HepG2 (cell line): ENCODE measurements at regions not wholly inside any gene's neighbourhood (a gene's known extent, or its start where the extent isn't known, plus 50 kb on each side); places are given as distances from the start of the nearest gene placed in this dataset.

ENCODE experiments used
- ATAC-seq: fragments of 200-7000 bp; cut with Tn5 transposase; 3 replicates; pipeline ENCODE4 v1.9.1; 2020; ENCODE audit warnings: mild to moderate bottlenecking, moderate library complexity
- BruUV-seq: library from RNA; stranded (reverse); fragments of 400-500 nt; replicated peaks from 2 replicates; lab custom pipeline; 2021; lab: Mats Ljungman, UMichigan
- CTCF ChIA-PET: fragments of 300-600 bp; formaldehyde crosslinking; extraction: SDS; loops from one replicate; lab custom pipeline; 2021; ENCODE audit warnings: low total read pairs, inconsistent platforms, low intra/inter-chr PET ratio; lab: Yijun Ruan, JAX
- POLR2A ChIA-PET: fragments of 350-600 bp; sonication (Branson Sonifier 250); formaldehyde crosslinking; loops from one replicate; lab custom pipeline; 2020; ENCODE audit warnings: antibody characterized with exemption, inconsistent platforms; lab: Yijun Ruan, JAX
- DNase-seq: peaks from one replicate; pipeline ENCODE4 v3.0.0-alpha.2; 2015; ENCODE audit warnings: low spot score
- FAIRE-seq: peaks from 3 replicates; lab custom pipeline; 2011; peaks lifted over from hg19 to GRCh38; lab: Jason Lieb, UNC
- H2AFZ ChIP-seq: one replicate; pipeline ENCODE4 v1.6.1; 2011; ENCODE audit warnings: low read length, inconsistent platforms
- H3K27ac ChIP-seq: fragments of 300-600 bp; 3 replicates; pipeline ENCODE4 v1.8.0; 2011; ENCODE audit warnings: mixed run types, mild to moderate bottlenecking, mixed read lengths, low read length, inconsistent platforms; ENCODE audit not compliant: insufficient read depth; ENCODE audit errors: extremely low read length
- H3K27me3 ChIP-seq, 2 experiments: fragments of 200-600 bp in 1 of 2; 2 replicates in 1 of 2; 3 replicates in 1 of 2; pipeline versions ENCODE4 v1.6.0 to v1.8.0; 2011; ENCODE audit warnings: low read length in 2 of 2, mild to moderate bottlenecking in 2 of 2, moderate library complexity in 2 of 2, inconsistent platforms in 1 of 2; ENCODE audit not compliant: insufficient read depth in 2 of 2, control insufficient read depth in 1 of 2
- H3K36me3 ChIP-seq, 2 experiments: fragments of 200-600 bp in 1 of 2; replicated peaks in 1 of 2; 2 replicates in 1 of 2; 3 replicates in 1 of 2; pipeline versions ENCODE4 v1.5.1 to v1.8.0; 2011; ENCODE audit warnings: low read length in 2 of 2, inconsistent platforms in 1 of 2; ENCODE audit not compliant: insufficient read depth in 2 of 2, control insufficient read depth in 1 of 2
- H3K4me1 ChIP-seq: 2 replicates; pipeline ENCODE4 v1.5.1; 2012; ENCODE audit warnings: low read length, inconsistent platforms; ENCODE audit not compliant: insufficient read depth
- H3K4me2 ChIP-seq: 2 replicates; pipeline ENCODE4 v1.6.0; 2011; ENCODE audit warnings: low read depth, low read length, inconsistent platforms
- H3K4me3 ChIP-seq, 3 experiments: fragments of 200-600 bp in 1 of 3; sonication (generic), shearing (Covaris generic) in 1 of 3; replicated peaks in 1 of 3; 2 replicates each; pipeline ENCODE4 v1.5.1; 2011 to 2016; ENCODE audit warnings: low read length in 3 of 3, inconsistent platforms in 2 of 3, low read depth in 2 of 3, mild to moderate bottlenecking in 2 of 3, control low read depth in 1 of 3, mixed read lengths in 1 of 3; ENCODE audit not compliant: insufficient read depth in 1 of 3
- H3K79me2 ChIP-seq: one replicate; pipeline ENCODE4 v1.6.1; 2011; ENCODE audit warnings: low read length, inconsistent platforms; ENCODE audit not compliant: insufficient read depth
- H3K9ac ChIP-seq: 2 replicates; pipeline ENCODE4 v1.6.0; 2011; ENCODE audit warnings: mild to moderate bottlenecking, low read depth, low read length, inconsistent platforms; ENCODE audit not compliant: insufficient read depth
- H3K9me3 ChIP-seq: 2 replicates; pipeline ENCODE4 v1.5.1; 2012; ENCODE audit warnings: mild to moderate bottlenecking, low read length
- H4K20me1 ChIP-seq: 2 replicates; pipeline ENCODE4 v1.6.0; 2011; ENCODE audit warnings: inconsistent platforms, mild to moderate bottlenecking, low read length, moderate library complexity; ENCODE audit not compliant: insufficient read depth
- ESRRA ChIP-seq: sonication (generic); formaldehyde crosslinking; IDR thresholded peaks from 2 replicates; pipeline ENCODE4 v1.5.1; 2020; ENCODE audit warnings: mild to moderate bottlenecking, low read depth, missing genetic modification reagents
- NFYC ChIP-seq: IDR thresholded peaks from 2 replicates; pipeline ENCODE4 v1.6.1; 2016; ENCODE audit warnings: missing genetic modification reagents, missing compliant biosample characterization
- RAD51 ChIP-seq: fragments of 450-650 bp; IDR thresholded peaks from 2 replicates; pipeline ENCODE4 v1.6.1; 2016; ENCODE audit warnings: borderline replicate concordance
- RCOR2 ChIP-seq: IDR thresholded peaks from 2 replicates; pipeline ENCODE4 v1.6.1; 2016; ENCODE audit warnings: missing biosample characterization, missing genetic modification reagents
- SRSF9 ChIP-seq: fragments of 200-400 bp; formaldehyde crosslinking; IDR thresholded peaks from 2 replicates; pipeline ENCODE4 v1.6.1; 2018; ENCODE audit warnings: borderline replicate concordance, mild to moderate bottlenecking, low read depth, low read length; ENCODE audit not compliant: insufficient read depth, poor library complexity, severe bottlenecking
- TEAD2 ChIP-seq: sonication (generic); formaldehyde crosslinking; IDR thresholded peaks from 2 replicates; pipeline ENCODE4 v1.9.0; 2021; ENCODE audit warnings: missing genetic modification reagents
- ZBTB20 ChIP-seq: sonication (generic); formaldehyde crosslinking; IDR thresholded peaks from 2 replicates; pipeline ENCODE4 v1.8.1; 2023; ENCODE audit warnings: missing genetic modification reagents, low read depth, mild to moderate bottlenecking, borderline replicate concordance
- ZFP62 ChIP-seq: sonication (generic); formaldehyde crosslinking; IDR thresholded peaks from 2 replicates; pipeline ENCODE4 v1.4.0; 2020; ENCODE audit warnings: missing genetic modification reagents
- ZNF431 ChIP-seq: sonication (generic); formaldehyde crosslinking; IDR thresholded peaks from 2 replicates; pipeline ENCODE4 v1.9.0; 2022; ENCODE audit warnings: missing genetic modification reagents, low read depth, mild to moderate bottlenecking, borderline replicate concordance
- ZNF747 ChIP-seq: sonication (generic); formaldehyde crosslinking; IDR thresholded peaks from 2 replicates; pipeline ENCODE4 v1.8.1; 2023; ENCODE audit warnings: missing genetic modification reagents, mild to moderate bottlenecking, borderline replicate concordance
- WGBS: methylation state at CpG from one replicate; pipeline ENCODE4 v1.1.6; 2017; ENCODE audit warnings: low lambda C conversion rate; 5-methylcytosine and 5-hydroxymethylcytosine counted together
- in situ Hi-C: cut with HindIII; loops from 2 replicates; pipeline ENCODE4 v1.10.0; 2017; ENCODE audit warnings: low pct_unique_long_range_greater_than_20kb; ENCODE audit not compliant: extremely low pct_ligation_motif_present
- intact Hi-C: fragments of 100-400 bp; cut with micrococcal nuclease; formaldehyde crosslinking; loops from one replicate; pipeline ENCODE4 v1.10.0; 2022; ENCODE audit not compliant: unreplicated experiment
- TF ChIP-seq, protein P1 (sequence below): sonication (generic); formaldehyde crosslinking; IDR thresholded peaks from 2 replicates; pipeline ENCODE4 v1.8.1; 2022; ENCODE audit warnings: mild to moderate bottlenecking, missing genetic modification reagents
- TF ChIP-seq, protein P2 (sequence below): sonication (generic); formaldehyde crosslinking; IDR thresholded peaks from 2 replicates; pipeline ENCODE4 v1.4.0; 2020; ENCODE audit warnings: mild to moderate bottlenecking, missing genetic modification reagents, borderline replicate concordance

- TF ChIP-seq, protein P1, sequence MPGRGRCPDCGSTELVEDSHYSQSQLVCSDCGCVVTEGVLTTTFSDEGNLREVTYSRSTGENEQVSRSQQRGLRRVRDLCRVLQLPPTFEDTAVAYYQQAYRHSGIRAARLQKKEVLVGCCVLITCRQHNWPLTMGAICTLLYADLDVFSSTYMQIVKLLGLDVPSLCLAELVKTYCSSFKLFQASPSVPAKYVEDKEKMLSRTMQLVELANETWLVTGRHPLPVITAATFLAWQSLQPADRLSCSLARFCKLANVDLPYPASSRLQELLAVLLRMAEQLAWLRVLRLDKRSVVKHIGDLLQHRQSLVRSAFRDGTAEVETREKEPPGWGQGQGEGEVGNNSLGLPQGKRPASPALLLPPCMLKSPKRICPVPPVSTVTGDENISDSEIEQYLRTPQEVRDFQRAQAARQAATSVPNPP: no peak
- TF ChIP-seq NFYC (CRISPR knock-in tag): no peak
- TF ChIP-seq ZBTB20 (CRISPR knock-in tag): no peak
- TF ChIP-seq ZFP62 (CRISPR knock-in tag): no peak
- no peak for TF ChIP-seq RCOR2 (CRISPR knock-in tag)
- no peak for TF ChIP-seq ZNF431 (CRISPR knock-in tag)
- TF ChIP-seq SRSF9: no peak
- TF ChIP-seq, protein P2, sequence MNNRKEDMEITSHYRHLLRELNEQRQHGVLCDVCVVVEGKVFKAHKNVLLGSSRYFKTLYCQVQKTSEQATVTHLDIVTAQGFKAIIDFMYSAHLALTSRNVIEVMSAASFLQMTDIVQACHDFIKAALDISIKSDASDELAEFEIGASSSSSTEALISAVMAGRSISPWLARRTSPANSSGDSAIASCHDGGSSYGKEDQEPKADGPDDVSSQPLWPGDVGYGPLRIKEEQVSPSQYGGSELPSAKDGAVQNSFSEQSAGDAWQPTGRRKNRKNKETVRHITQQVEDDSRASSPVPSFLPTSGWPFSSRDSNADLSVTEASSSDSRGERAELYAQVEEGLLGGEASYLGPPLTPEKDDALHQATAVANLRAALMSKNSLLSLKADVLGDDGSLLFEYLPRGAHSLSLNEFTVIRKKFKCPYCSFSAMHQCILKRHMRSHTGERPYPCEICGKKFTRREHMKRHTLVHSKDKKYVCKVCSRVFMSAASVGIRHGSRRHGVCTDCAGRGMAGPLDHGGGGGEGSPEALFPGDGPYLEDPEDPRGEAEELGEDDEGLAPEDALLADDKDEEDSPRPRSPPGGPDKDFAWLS (CRISPR knock-in tag): no peak
- no peak for TF ChIP-seq ESRRA (CRISPR knock-in tag)
- TF ChIP-seq, all 625 proteins: peak for 0
Observed at GRCh38 chr1:60463146-60463545, 389.6 kb upstream of the C1orf87 start (continued).

DNA sequence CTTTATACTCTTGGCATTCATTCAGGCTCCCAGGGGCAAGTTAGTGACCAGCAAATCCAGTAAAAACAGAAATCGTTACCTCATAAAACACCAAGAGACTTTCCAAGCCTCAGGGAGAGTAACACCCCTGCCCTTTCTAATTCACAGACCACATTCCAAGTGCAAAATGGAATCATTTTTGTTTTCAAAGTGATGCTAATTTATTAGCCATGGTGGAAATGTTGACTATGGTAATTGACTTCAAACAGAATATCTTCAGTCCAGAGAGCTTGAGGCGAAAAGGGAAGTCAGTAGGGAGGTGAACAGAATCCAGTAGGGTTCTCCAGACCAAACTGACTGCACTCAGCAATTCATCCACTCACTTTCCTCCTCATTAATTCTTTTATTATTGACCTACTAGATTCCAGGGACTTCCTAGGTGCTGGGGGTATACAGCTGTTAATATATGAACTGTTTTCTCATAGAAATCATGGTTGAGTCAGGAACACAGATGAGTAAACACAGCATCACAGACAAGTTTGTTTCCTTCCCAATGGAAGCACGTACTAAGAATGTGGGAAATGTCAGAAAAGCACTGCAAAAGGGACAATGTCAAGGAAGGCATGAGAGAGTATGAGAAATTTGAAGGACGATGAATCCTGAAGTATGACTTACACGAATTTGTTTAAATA lies 388.5 kb upstream of the C1orf87 start:
- ATAC-seq: no peak
- Histone ChIP-seq H3K27me3 (no peaks in the 10 kb centered on the region), H3K79me2 (no peaks in the 10 kb centered on the region), H3K27ac (no peak overlapping the region), H3K9me3 (no peaks in the 10 kb centered on the region), H3K4me1 (no peaks in the 10 kb centered on the region), H3K9ac (no peak overlapping the region), H3K4me3 (no peak overlapping the region), H2AFZ (no peak overlapping the region), H4K20me1 (no peaks in the 10 kb centered on the region), H3K36me3 (no peaks in the 10 kb centered on the region), H3K4me2 (no peak overlapping the region)
- TF ChIP-seq TEAD2 (CRISPR knock-in tag) (no peak), ZNF747 (CRISPR knock-in tag) (no peak), RAD51 (no peak)
- in situ Hi-C loops (no loop called here), intact Hi-C loops (no loop called here)
- no peak for DNase-seq
- CTCF ChIA-PET: no interaction called here
- POLR2A ChIA-PET: no interaction called here
- no TSS peak for BruUV-seq
- 0% methylated on average over 5 of the region's 5 CpGs for WGBS
- FAIRE-seq: no peak
